Muscle layer of duodenum (tissue), 2 donors: ENCODE measurements at regions not wholly inside any gene's neighbourhood (a gene's known extent, or its start where the extent isn't known, plus 50 kb on each side); places are given as distances from the start of the nearest gene placed in this dataset.

Experiments
- H3K27ac ChIP-seq: one replicate; pipeline ENCODE4 v1.7.0; 2013; ENCODE audit warnings: mild to moderate bottlenecking, low read length
- H3K27me3 ChIP-seq: one replicate; pipeline ENCODE4 v1.7.0; 2013; ENCODE audit warnings: low read depth, mild to moderate bottlenecking, control low read depth, low read length
- H3K36me3 ChIP-seq, 2 donors: one replicate each; pipeline ENCODE4 v1.7.0; 2013; ENCODE audit warnings: low read length in 2 of 2, control low read depth in 1 of 2, mild to moderate bottlenecking in 1 of 2; ENCODE audit not compliant: insufficient read depth in 2 of 2, control insufficient read depth in 1 of 2
- H3K4me1 ChIP-seq, 2 donors: one replicate each; pipeline ENCODE4 v1.7.0; 2013; ENCODE audit warnings: low read length in 2 of 2, mild to moderate bottlenecking in 2 of 2, control low read depth in 1 of 2, moderate library complexity in 1 of 2; ENCODE audit not compliant: insufficient read depth in 2 of 2, control insufficient read depth in 1 of 2
- H3K4me3 ChIP-seq, 2 donors: one replicate each; pipeline ENCODE4 v1.7.0; 2013; ENCODE audit warnings: low read length in 2 of 2, low read depth in 1 of 2, mild to moderate bottlenecking in 1 of 2
- H3K9me3 ChIP-seq, 2 donors: one replicate each; pipeline ENCODE4 v1.7.0; 2013; ENCODE audit warnings: low read length in 2 of 2, control low read depth in 1 of 2, mild to moderate bottlenecking in 1 of 2; ENCODE audit not compliant: control insufficient read depth in 1 of 2
- donor health status: healthy.

DNA sequence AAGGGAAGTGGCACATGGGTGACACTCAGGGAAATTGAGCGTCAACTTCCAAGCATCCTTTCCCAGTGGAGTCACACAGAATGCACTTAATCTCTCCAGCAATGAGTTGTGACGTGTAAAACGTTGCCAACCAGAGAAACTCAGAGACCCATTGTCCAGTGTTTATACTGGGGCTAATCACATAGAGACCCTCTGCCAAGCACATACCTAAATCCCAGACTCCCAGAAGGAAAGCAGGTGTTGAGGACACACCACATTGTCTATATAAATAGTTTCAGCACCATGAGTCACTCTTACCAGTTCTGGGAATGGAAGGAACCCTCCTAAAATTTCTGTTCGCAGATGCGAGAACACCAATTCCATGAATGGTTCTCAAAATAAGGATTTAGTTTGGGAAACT, 76.4 kb upstream of the BET1 start:
- no peak overlapping the region for H3K4me3 ChIP-seq
- H3K36me3 ChIP-seq, result no peaks in the 10 kb centered on the region
- H3K9me3 ChIP-seq, result no peaks in the 10 kb centered on the region
- no peaks in the 10 kb centered on the region for H3K4me1 ChIP-seq
- no peak overlapping the region for H3K27ac ChIP-seq
- H3K27me3 ChIP-seq, result no peaks in the 10 kb centered on the region

DNA sequence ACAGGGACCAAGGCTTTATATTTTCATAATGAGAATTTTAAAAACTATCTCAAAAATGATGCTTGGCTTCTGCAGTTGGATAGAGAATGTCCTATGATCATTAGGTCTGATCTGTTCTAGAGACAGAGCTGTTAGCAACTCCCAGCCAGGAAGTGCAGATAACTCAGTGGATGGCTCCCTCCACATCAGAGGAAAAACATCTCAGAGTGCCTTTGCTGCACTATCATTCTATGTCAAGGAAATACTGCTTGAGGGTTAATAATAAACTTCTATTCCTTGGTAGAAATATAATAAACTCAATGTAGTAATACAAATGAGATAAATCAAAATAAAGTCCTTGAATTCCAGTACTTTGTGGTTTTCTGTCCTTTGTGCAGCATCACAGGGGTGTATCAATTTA, 78.0 kb upstream of the BET1 start:
- H3K27me3 ChIP-seq, result no peaks in the 10 kb centered on the region
- H3K36me3 ChIP-seq, result no peaks in the 10 kb centered on the region
- H3K4me1 ChIP-seq, result no peaks in the 10 kb centered on the region
- no peak overlapping the region for H3K4me3 ChIP-seq
- no peaks in the 10 kb centered on the region for H3K9me3 ChIP-seq
- no peak overlapping the region for H3K27ac ChIP-seq

DNA sequence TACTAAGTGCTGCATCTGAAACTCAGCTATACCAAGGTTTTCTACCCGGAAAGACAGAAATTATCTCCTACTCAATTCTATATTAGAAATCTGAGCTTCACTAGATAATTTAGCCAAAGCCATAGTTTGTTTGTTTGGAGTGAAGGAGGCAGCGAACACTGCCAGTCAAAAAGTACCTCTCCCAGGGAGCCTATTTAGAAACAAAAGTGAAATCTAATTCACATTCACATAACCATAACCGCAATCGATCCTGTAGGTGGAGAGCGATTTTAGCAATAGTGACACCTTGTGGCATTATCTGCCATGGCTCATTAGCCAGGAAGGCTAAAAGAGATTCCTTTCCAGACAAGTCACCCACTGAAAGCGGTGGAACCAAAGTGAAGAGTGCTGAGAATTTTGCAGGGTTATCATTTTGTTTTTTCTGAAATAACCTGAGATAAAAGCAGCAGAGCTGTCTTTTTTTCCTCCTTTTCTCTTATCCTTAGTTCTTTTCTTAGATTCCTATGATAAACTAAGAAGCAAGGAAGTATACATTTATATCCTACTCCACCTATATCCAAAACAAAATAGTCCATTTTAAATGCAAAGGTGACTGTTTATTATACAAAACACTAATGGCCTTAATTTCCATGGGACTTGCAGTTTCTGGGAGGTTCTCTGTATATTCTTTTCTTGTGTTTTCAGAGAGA, 83.7 kb upstream of the BET1 start:
- Histone ChIP-seq H3K4me1 (no peaks in the 10 kb centered on the region), H3K9me3 (no peaks in the 10 kb centered on the region), H3K4me3 (peak overlapping the region; percentile 25 to 37), H3K27me3 (no peaks in the 10 kb centered on the region), H3K27ac (no peak overlapping the region), H3K36me3 (no peaks in the 10 kb centered on the region)

DNA sequence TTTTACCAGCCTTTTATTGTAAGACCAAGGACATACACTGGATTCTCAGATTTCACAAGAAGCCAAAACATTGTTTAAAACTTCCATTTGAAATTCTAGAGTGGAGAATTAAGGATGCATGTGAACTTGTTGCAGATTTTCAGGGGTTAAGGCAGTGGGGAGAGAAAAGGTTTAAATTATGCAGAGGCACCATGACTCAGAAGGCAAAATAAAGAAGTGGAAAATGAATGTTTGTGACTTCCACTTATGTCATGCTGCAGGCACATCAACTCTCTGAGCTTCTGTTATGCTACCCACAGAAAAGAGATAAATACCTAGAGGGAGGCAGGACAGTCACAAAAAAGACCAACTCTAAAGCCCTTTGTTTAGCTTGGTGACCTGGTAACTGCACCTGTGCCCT, 84.4 kb upstream of the BET1 start:
- H3K27ac ChIP-seq, result no peak overlapping the region

DNA sequence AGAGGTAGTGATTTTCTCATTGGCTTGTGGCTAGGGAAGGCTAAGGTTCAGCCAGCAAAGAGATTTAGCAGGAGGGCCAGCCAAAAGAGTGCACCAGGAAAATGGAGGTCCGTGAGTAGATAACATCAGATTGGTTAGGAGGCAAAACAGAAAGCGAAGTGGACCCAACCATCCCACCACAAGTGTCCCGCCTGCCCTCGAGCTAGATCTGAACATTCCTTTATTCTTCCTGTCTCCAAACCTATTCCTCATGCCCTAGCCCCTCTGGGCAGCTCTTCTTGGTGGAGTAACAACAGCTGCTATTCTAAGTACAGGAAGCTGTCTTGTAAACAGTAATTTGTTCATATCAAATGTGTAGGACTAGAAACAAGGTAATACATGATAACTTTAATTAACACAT, 85.7 kb upstream of the BET1 start:
- H3K36me3 ChIP-seq, result no peaks in the 10 kb centered on the region
- no peaks in the 10 kb centered on the region for H3K27me3 ChIP-seq
- H3K4me3 ChIP-seq, result no peak overlapping the region
- H3K9me3 ChIP-seq, result no peaks in the 10 kb centered on the region
- H3K27ac ChIP-seq, result no peak overlapping the region
- no peaks in the 10 kb centered on the region for H3K4me1 ChIP-seq

More for the DNA sequence above, 84.4 kb upstream of the BET1 start:
- H3K4me1 ChIP-seq, result no peaks in the 10 kb centered on the region
- H3K4me3 ChIP-seq, result no peak overlapping the region
- H3K36me3 ChIP-seq, result no peaks in the 10 kb centered on the region
- H3K9me3 ChIP-seq, result no peaks in the 10 kb centered on the region
- no peaks in the 10 kb centered on the region for H3K27me3 ChIP-seq

DNA sequence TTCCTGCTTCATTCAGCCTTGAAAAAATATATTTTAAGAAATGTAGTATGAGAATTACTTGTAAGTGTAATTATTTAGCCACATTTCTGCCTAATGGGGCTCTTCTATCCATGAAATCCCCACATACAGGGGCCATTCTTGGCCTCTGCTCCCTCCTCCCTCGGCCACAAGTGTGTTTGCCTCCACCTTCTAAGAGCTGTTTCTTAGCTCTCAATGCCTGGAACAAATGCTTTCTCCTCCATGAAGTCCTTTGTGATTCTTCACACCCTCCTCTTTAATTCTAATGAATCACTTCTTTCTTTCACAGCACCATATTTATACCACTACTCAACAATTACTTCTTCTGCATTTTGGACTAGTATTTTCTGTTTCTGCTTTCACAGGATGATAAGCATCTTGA, 88.8 kb upstream of the BET1 start:
- Histone ChIP-seq H3K4me3 (no peak overlapping the region), H3K27me3 (no peaks in the 10 kb centered on the region), H3K9me3 (no peaks in the 10 kb centered on the region), H3K27ac (no peak overlapping the region), H3K36me3 (no peaks in the 10 kb centered on the region), H3K4me1 (no peaks in the 10 kb centered on the region)

DNA sequence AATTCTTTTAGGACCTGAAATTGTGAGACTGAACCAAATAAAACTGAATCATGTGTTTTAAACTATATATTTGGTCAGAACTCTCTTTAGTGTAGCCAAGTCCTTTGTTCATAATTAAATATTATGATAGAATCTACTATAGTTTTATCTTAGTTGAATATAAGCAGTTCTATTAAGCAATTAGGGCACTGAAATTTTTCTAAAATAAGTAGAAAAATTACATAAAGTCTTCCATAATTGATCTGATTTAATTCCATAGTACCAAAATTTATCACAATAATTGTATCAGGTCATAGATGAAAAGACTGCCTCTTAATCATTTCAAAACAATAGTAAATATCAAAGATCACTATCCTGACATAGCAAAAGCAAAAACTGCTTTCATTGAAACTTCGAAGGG, 90.1 kb upstream of the BET1 start:
- H3K9me3 ChIP-seq, result no peaks in the 10 kb centered on the region
- no peak overlapping the region for H3K27ac ChIP-seq
- no peaks in the 10 kb centered on the region for H3K4me1 ChIP-seq
- no peaks in the 10 kb centered on the region for H3K36me3 ChIP-seq
- H3K27me3 ChIP-seq, result no peaks in the 10 kb centered on the region
- no peak overlapping the region for H3K4me3 ChIP-seq

DNA sequence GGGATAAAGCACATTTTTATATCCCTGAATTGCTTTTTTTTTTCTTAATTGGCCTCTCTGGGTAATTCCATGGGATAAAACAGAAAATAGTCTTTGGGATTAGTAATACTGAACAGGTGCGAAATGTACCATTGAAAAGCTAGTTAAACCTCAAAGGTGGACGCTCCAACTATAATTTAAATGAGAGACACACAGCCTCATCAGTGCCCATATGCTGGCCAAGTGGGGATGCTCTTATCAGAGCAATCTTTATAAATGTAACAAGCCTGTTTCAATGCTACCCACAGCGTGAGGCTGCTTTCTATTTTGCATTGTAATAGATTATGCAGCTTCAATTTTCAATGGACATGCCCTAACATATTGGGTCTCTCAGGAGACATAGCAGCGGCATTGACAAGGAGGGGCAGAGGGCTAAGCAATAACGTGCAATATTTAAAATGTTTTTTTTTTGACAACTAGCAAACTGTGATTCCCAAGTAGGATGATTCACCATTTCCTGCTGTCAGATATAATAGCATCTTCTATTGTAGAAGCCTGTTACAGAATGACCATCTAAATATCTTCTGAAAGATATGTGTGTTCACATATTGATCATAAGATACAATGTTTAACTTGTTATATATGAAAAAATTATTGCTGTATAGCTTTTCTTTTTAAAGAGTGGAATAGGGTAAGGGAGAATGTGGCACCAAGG, 91.3 kb upstream of the BET1 start:
- Histone ChIP-seq H3K27me3 (no peaks in the 10 kb centered on the region), H3K9me3 (no peaks in the 10 kb centered on the region), H3K4me1 (no peaks in the 10 kb centered on the region), H3K4me3 (no peak overlapping the region), H3K36me3 (no peaks in the 10 kb centered on the region), H3K27ac (no peak overlapping the region)

DNA sequence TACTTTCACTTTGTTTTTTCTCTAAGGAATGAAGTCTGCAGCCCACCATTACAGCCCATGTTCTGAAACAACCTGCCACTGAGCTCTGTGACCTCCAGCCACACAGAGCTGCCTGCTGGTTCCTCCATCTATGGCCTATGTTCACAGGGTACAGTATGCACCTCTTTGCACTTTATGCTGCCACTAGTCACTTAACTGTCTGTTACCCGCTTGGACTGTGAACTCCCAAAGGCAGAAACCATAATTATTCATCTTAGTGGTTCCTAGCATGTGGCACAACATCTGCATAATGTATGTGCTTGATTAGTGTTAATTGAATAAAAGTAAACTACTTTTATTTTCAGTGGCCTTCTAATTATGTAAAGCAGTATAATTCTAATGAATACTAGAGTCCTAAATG, 95.5 kb upstream of the BET1 start:
- Histone ChIP-seq H3K27ac (no peak overlapping the region), H3K36me3 (no peaks in the 10 kb centered on the region), H3K4me1 (no peaks in the 10 kb centered on the region), H3K9me3 (no peaks in the 10 kb centered on the region), H3K4me3 (no peak overlapping the region), H3K27me3 (no peaks in the 10 kb centered on the region)

DNA sequence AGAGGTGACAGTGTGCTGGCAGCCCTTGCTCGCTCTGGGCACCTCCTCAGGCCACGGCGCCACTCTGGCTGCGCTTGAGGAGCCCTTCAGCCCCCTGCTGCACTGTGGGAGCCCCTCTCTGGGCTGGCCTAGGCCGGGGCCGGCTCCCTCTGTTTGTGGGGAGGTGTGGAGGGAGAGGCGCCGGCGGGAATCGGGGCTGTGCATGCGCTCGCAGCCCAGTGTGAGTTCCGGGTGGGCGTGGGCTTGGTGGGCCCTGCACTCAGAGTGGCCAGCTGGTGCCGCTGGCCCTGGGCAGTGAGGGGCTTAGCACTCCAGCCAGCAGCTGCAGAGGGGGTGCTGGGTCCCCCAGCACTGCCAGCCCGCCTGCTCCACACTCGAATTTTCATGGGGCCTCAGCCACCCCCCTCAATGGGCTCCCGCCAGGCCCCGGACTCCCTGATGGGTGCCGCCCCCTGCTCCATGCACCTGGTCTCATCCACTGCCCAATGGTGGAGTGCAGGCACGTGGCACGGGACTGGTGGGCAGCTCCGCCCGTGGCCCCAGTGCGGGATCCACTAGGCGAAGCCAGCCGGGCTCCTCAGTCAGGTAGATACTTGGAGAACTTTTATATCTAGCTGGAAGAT, 96.7 kb upstream of the BET1 start:
- no peak overlapping the region for H3K4me3 ChIP-seq

DNA sequence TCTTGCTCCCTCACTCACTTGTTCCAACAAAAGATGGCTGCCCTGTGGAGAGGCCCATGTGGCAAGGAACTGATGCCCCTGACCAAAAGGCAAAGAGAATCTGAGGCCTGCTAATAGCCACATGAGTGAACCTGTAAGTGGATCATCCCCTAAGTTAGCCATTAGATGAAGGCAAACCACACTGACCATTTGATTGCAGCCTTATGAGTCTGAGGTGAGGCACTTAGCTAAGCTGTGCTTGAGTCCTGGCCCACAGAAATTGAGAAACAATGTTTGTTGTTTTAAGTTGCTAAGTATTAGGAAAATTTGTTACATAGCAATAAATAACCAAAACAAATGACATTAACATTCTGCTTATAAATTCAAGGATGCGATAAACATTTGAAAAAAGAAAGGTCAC, 100.1 kb upstream of the BET1 start:
- Histone ChIP-seq H3K4me1 (no peaks in the 10 kb centered on the region), H3K4me3 (no peak overlapping the region), H3K27me3 (no peaks in the 10 kb centered on the region), H3K36me3 (no peaks in the 10 kb centered on the region), H3K27ac (no peak overlapping the region), H3K9me3 (no peaks in the 10 kb centered on the region)

More for the DNA sequence above, 96.7 kb upstream of the BET1 start:
- Histone ChIP-seq H3K27me3 (no peaks in the 10 kb centered on the region), H3K9me3 (no peaks in the 10 kb centered on the region), H3K36me3 (no peaks in the 10 kb centered on the region), H3K27ac (no peak overlapping the region), H3K4me1 (no peaks in the 10 kb centered on the region)
